PFSK-1 (cell line): ENCODE measurements at regions not wholly inside any gene's neighbourhood (a gene's known extent, or its start where the extent isn't known, plus 50 kb on each side); places are given as distances from the start of the nearest gene placed in this dataset.

Source experiments
- FOXP2 ChIP-seq: optimal IDR thresholded peaks from 2 replicates; pipeline ENCODE3; 2011; ENCODE audit warnings: borderline replicate concordance, control low read depth, inconsistent platforms; ENCODE audit not compliant: insufficient read depth; ENCODE audit errors: extremely low read length, extremely low read depth
- POLR2AphosphoS5 ChIP-seq: IDR thresholded peaks from 2 replicates; pipeline ENCODE4 v1.6.1; 2012; ENCODE audit warnings: low read depth, mild to moderate bottlenecking, control low read depth, low read length, moderate library complexity
- SIN3A ChIP-seq: IDR thresholded peaks from 2 replicates; pipeline ENCODE4 v1.6.1; 2012; ENCODE audit warnings: mild to moderate bottlenecking, low read length, moderate library complexity, borderline replicate concordance; ENCODE audit not compliant: insufficient read depth
- TAF1 ChIP-seq: IDR thresholded peaks from 2 replicates; pipeline ENCODE4 v1.6.1; 2012; ENCODE audit warnings: low read length, control low read depth, borderline replicate concordance; ENCODE audit not compliant: insufficient read depth
- TF ChIP-seq, protein P1 (sequence below), 2 experiments: IDR thresholded peaks; 2 replicates each; pipeline versions ENCODE4 v1.6.1 to v1.8.0; 2011 to 2012; ENCODE audit warnings: low read depth in 2 of 2, low read length in 2 of 2, control low read depth in 1 of 2, inconsistent platforms in 1 of 2, mild to moderate bottlenecking in 1 of 2, moderate library complexity in 1 of 2; ENCODE audit not compliant: insufficient read depth in 1 of 2

DNA sequence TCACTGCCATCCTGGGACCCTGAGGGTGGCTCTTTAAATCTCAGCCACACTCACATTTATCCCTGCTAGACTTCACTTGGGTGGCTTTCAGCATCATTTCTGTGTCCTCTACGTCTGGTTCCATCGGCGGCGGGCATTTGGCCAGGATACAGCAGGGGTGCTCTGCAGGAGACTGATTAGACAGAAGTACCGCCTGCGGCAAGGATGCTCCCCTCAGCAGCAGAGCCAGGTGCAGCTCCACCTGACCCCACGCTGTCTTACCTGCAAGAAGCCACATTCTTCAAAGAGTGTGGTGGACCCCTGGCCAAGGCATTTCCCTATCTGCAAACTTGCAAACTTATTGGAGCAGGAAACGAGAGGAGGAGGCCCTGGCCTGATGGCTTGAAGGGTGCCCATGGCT is 309.8 kb upstream of the IRX4 start:
- TF ChIP-seq FOXP2 (no peak), SIN3A (no peak), POLR2AphosphoS5 (no peak), TAF1 (no peak)
- TF ChIP-seq, protein P1, sequence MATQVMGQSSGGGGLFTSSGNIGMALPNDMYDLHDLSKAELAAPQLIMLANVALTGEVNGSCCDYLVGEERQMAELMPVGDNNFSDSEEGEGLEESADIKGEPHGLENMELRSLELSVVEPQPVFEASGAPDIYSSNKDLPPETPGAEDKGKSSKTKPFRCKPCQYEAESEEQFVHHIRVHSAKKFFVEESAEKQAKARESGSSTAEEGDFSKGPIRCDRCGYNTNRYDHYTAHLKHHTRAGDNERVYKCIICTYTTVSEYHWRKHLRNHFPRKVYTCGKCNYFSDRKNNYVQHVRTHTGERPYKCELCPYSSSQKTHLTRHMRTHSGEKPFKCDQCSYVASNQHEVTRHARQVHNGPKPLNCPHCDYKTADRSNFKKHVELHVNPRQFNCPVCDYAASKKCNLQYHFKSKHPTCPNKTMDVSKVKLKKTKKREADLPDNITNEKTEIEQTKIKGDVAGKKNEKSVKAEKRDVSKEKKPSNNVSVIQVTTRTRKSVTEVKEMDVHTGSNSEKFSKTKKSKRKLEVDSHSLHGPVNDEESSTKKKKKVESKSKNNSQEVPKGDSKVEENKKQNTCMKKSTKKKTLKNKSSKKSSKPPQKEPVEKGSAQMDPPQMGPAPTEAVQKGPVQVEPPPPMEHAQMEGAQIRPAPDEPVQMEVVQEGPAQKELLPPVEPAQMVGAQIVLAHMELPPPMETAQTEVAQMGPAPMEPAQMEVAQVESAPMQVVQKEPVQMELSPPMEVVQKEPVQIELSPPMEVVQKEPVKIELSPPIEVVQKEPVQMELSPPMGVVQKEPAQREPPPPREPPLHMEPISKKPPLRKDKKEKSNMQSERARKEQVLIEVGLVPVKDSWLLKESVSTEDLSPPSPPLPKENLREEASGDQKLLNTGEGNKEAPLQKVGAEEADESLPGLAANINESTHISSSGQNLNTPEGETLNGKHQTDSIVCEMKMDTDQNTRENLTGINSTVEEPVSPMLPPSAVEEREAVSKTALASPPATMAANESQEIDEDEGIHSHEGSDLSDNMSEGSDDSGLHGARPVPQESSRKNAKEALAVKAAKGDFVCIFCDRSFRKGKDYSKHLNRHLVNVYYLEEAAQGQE (IDR thresholded peaks at IDR 0.05; ENCODE audit: insufficient read depth in 1 of 2, low read depth in 2 of 2, low read length in 2 of 2): no peak

DNA sequence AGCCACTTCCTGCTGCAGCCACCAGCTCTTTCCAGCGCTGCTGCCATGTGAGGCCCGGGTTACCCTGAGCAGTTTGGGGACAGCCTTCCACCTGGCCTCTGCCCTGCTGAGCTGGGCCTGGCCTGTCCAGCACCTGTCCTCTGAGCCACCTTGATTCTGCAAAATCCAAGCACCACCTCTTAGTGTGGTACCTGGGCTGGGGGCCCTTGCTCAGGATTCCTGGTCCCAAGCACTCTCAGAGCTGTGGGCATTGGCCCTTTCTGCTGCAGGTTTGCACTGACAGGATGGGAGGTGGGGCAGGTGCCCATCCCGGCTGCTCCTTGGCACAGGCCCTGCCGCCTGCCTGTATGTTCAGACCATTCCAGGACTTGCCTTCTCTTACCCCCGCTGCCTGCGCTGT is 309.2 kb upstream of the IRX4 start:
- TF ChIP-seq POLR2AphosphoS5 (no peak), SIN3A (no peak), FOXP2 (no peak), TAF1 (no peak)
- TF ChIP-seq, protein P1 (IDR thresholded peaks at IDR 0.05; ENCODE audit: insufficient read depth in 1 of 2, low read depth in 2 of 2, low read length in 2 of 2): no peak

DNA sequence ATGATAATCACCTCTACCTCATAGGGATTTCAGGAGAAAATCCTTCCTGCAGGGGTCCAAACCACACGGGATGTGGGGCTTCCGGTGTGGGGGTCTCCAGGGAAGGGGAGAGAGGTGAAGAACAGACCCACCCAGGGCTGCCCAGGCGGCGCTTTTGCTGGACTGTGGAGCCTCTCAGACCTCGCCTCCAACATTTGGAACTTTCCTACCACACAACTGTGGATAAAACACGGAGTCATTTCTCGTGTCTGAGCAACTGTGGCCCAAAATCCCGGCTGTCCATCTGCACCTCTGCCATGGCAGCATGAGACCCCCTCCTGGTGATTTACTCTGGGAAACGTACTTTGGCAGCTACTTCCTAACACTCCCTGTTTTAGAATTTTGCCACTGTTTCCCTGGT is 307.8 kb upstream of the IRX4 start:
- TF ChIP-seq SIN3A (no peak), POLR2AphosphoS5 (no peak), TAF1 (no peak), FOXP2 (no peak)
- TF ChIP-seq, protein P1 (IDR thresholded peaks at IDR 0.05; ENCODE audit: insufficient read depth in 1 of 2, low read depth in 2 of 2, low read length in 2 of 2): no peak

DNA sequence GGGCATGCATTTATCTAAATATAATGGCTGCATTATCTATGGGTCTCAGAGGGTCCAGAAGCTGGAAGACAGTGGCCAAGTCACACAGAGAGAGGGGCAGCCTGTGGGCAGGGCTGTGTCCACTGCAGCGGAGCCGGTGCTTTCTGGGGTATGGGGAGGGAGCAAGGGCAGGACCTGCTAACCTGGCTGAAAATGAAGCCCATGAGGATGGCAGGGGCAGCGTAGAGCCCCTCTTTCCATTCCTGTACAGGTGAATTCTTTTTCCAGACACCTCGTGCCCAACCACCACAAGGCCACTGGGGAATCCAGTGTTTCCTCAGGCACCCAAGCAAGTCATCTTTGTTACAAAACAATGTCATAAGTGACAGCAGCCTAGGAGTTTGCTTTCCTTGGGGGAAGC is 305.9 kb upstream of the IRX4 start:
- no peak for TF ChIP-seq FOXP2
- TF ChIP-seq, protein P1 (IDR thresholded peaks at IDR 0.05; ENCODE audit: insufficient read depth in 1 of 2, low read depth in 2 of 2, low read length in 2 of 2): no peak
- no peak for TF ChIP-seq SIN3A
- no peak for TF ChIP-seq TAF1
- no peak for TF ChIP-seq POLR2AphosphoS5

DNA sequence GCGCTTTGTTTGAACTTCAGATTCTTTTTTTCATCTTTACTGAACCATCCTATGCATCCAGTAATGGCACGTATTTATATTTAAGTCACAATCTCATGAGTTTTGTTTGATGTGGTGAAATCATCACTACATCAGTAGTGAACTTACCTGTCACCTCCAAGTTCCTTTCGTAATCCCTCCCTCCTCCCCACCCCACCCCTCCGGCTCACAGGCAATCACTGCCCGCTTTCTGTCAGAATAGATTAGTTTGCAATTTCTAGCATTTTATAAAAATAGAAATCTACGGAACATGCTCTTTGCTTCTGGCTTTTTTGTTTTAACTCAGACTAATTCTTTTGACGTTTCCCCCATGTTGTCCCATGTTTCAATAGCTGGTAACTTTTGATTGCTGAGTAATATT is 305.4 kb upstream of the IRX4 start:
- no peak for TF ChIP-seq POLR2AphosphoS5
- TF ChIP-seq FOXP2: no peak
- TF ChIP-seq, protein P1 (IDR thresholded peaks at IDR 0.05; ENCODE audit: insufficient read depth in 1 of 2, low read depth in 2 of 2, low read length in 2 of 2): no peak
- TF ChIP-seq SIN3A: no peak
- TF ChIP-seq TAF1: no peak
